ENCODE measurements at regions not wholly inside any gene's neighbourhood (a gene's known extent, or its start where the extent isn't known, plus 50 kb on each side); places are given as distances from the start of the nearest gene placed in this dataset.

DNA sequence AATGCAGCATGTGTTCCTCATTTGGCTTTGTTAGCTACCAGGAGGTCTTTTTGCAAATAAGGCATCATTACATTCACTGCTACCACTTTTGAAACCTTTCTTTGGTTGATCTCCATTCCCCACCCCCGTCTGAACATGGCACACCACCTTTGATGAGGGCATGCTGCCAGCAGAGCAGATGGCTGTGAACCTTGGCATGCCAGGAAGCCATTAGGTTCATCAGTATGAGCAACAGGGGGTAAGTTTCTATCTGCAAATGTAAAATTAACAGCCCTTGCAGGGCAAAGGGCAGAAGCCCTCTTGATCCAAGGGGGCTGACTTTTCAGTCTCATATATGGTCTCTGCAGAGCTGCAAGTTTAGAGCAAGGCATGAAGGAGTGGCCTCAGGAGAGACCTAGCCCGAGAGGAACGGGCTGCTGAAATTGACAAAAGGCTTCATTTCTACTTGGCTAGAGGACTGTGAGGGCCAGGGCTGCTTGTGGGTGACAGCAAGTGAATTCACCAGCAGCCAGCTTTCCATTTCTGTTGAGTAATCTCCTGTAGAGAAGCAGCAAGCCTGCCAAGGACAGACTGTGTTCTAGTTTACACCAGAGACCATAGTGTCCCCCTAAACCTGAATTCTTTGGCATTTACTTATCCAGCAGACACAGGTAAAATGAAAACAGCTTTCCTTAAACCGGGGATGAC lies 127.9 kb downstream of the ZNF326 start:
- no peak for DNase-seq

DNA sequence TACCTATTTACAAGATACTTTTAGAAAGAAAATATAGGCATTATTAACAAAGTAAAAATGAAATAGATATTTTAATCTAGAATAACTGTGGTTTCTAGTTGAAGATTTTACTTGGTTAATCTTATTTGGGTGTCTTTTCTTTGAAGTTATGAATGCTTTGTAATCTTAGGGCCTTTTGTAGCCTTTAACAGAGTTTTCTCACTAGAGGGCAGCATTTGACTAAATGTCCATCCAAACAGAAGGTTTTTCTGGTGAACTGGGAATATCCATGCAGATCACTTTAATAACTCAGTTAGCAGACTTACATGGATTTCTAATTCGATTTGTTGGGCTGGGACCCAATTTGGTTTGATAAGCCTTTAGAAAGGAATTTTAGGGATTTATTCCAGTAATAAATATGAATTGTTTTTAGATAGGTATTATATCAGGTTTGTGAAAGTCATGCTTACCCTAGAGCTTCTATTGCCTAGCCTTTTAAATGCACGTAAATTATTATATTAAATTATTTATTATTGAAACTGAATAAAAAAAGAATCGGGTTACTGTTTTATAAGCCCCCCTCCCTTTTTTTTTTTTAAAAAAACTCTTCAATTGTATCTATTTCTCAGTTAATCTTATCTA lies 119.7 kb downstream of the ZNF326 start:
- DNase-seq = no peak

DNA sequence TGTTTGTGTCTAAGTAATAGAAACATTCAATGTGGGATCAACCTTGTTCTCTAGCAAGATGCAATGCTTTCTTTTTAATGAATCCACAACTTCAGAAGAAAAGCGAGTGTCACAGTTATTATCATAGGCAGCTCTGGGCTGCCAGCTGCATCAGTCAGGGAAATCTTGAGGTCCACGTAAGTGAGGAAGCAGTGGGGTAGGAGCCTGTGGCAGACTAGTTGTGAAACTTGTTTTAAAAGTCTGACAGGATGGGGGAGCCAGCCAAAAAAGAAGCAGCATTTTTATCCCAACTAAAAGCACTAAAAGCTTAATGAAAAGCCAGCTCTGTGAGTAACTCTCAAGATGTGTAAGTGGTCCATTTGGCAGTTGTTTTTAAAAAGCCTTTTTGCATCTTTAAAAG lies 113.1 kb downstream of the ZNF326 start:
- DNase-seq = no peak

DNA sequence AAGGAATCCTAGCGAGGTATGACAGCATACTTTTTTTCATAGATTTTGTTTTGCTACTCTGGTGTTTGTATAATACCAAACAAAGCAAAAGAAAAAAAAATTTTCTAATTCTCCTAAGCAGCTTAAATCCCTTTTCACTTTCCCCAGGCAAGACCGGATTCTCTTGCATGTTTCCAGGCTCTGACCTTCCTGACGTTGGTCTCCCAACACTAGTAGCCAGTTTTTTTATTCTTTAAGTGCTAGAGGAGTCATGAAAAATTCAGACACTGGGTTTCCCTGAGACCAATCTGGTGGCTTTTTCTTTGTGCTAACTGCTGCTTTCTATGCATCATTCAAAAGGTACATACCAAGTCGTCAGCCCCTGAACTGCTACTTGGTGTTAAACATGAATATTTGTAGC lies 111.4 kb downstream of the ZNF326 start:
- DNase-seq = no peak

DNA sequence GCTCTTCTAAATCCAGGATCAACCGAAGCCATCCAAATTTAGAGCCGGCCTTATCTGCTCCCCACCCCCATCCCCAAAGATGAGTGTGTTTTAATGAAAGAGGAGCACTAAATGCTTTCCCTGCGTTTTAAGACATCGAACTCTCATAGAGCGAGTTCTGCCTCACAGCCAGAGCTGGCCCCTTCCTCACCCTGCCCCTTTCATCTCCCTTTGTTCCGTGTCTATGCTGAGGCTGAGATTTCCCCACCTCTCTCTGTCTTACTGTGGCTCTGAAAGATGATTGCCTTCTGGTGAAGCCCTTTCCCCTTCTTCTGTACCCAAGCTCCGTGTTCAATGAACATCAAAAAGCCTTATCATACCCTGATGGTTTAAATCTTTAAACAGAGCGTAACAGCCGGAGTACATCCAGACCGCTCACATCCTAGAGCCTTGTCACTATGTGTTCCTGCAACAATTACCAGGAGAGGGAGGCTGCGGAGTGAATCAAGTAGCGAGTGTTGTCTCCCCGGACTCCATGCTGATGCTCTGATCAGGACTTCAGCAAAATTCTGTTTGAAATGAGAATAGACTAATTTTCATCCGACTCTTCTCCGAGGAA lies 110.1 kb downstream of the ZNF326 start:
- DNase-seq = no peak

DNA sequence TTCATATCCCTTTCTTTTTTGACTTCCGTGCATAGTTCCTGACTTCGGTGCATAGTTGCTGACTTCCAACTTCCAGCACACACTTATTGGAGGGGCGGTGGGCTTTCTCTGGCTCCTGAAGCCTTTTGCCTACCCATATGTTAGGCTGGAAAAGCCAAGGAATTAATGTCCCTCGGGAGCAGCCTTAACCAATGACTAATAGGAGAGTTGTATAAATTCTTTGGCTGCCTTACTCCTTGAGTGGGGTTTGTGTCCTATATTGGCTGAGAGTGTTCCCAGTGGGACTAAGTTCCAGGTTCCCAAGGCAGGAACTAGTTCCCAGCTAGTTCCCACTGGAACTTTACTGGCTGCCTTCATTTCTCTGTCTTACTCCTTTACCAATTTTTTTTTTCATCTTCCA lies 105.7 kb downstream of the ZNF326 start:
- DNase-seq = no peak

DNA sequence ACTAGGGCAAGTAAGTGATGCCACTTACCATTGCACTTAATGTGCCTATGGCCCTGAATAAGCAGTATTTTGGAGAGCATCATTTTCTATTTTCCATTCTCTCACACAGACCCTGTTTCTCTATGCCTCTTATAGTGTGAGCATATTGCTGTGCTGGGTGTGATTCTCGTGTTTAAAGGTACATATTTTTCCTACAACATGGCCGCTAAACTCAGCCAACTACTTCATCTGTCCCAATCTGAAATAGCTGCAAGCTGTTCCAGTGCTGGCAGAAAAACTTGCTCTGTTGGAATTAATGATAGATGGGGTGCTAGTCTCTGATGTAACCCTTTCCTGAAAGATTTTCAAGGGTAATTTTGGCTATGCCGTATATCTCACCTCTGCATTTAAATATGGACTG lies 97.5 kb downstream of the ZNF326 start:
- no peak for DNase-seq

All from stimulated activated CD4-positive, alpha-beta T cell treated with anti-CD3 and anti-CD28 coated beads, Interleukin-2, amount 100 ng/mL, for 24 hours (primary cell).